MM.1S (cell line): ENCODE measurements at regions not wholly inside any gene's neighbourhood (a gene's known extent, or its start where the extent isn't known, plus 50 kb on each side); places are given as distances from the start of the nearest gene placed in this dataset.

Experiments used
- DNase-seq: peaks from one replicate; pipeline ENCODE4 v3.0.0-alpha.2; 2015
- H2AFZ ChIP-seq: fragments of 300-600 bp; sonication (generic); 2 replicates; pipeline ENCODE4 v1.6.0; 2016; ENCODE audit warnings: antibody characterized with exemption, low read length
- H3F3A ChIP-seq: fragments of 300-600 bp; sonication (generic); 2 replicates; pipeline ENCODE4 v1.6.1; 2016; ENCODE audit warnings: mild to moderate bottlenecking, antibody characterized with exemption, low read length, moderate library complexity, mixed read lengths; ENCODE audit not compliant: insufficient read depth
- H3K27ac ChIP-seq: fragments of 300-600 bp; sonication (generic); 2 replicates; pipeline ENCODE4 v1.5.1; 2016; ENCODE audit warnings: mild to moderate bottlenecking, low read length
- H3K27me3 ChIP-seq: fragments of 300-600 bp; sonication (generic); replicated peaks from 2 replicates; pipeline ENCODE4 v1.6.0; 2016; ENCODE audit warnings: low read length; ENCODE audit not compliant: insufficient read depth
- H3K36me3 ChIP-seq: fragments of 300-600 bp; sonication (generic); replicated peaks from 2 replicates; pipeline ENCODE4 v1.6.1; 2016; ENCODE audit warnings: mild to moderate bottlenecking, low read length, mixed read lengths; ENCODE audit not compliant: insufficient read depth
- H3K4me1 ChIP-seq: fragments of 300-600 bp; sonication (generic); 2 replicates; pipeline ENCODE4 v1.6.1; 2016; ENCODE audit warnings: low read length, mixed read lengths
- H3K4me2 ChIP-seq: fragments of 300-600 bp; sonication (generic); 2 replicates; pipeline ENCODE4 v1.6.0; 2016; ENCODE audit warnings: low read depth, low read length
- H3K4me3 ChIP-seq: fragments of 300-600 bp; sonication (generic); 2 replicates; pipeline ENCODE4 v1.5.1; 2016; ENCODE audit warnings: low read length, mixed read lengths
- H3K79me2 ChIP-seq: fragments of 300-600 bp; sonication (generic); 2 replicates; pipeline ENCODE4 v1.6.1; 2016; ENCODE audit warnings: mixed run types, low read length, mixed read lengths
- H3K9ac ChIP-seq: fragments of 300-600 bp; sonication (generic); 2 replicates; pipeline ENCODE4 v1.6.1; 2016; ENCODE audit warnings: low read length, mixed read lengths
- H3K9me2 ChIP-seq: fragments of 300-600 bp; sonication (generic); replicated peaks from 2 replicates; pipeline ENCODE4 v1.6.1; 2016; ENCODE audit warnings: mild to moderate bottlenecking, low read length, mixed read lengths; ENCODE audit not compliant: insufficient read depth
- H3K9me3 ChIP-seq: fragments of 300-600 bp; sonication (generic); replicated peaks from 2 replicates; pipeline ENCODE4 v1.6.1; 2016; ENCODE audit warnings: mild to moderate bottlenecking, low read length, mixed read lengths; ENCODE audit not compliant: insufficient read depth
- H4K20me1 ChIP-seq: fragments of 300-600 bp; sonication (generic); 2 replicates; pipeline ENCODE4 v1.6.1; 2016; ENCODE audit warnings: mild to moderate bottlenecking, low read length, moderate library complexity, mixed read lengths; ENCODE audit not compliant: insufficient read depth
- CTCF ChIP-seq: fragments of 300-600 bp; sonication (generic); IDR thresholded peaks from 2 replicates; pipeline ENCODE4 v1.5.1; 2016; ENCODE audit warnings: antibody characterized with exemption, low read length, mixed read lengths
- EZH2 ChIP-seq: fragments of 300-600 bp; sonication (generic); optimal IDR thresholded peaks from 2 replicates; pipeline ENCODE3; 2017; ENCODE audit warnings: low read depth, mild to moderate bottlenecking, antibody characterized with exemption, low read length, mixed read lengths
- EZH2phosphoT487 ChIP-seq: fragments of 300-600 bp; sonication (generic); IDR thresholded peaks from 2 replicates; pipeline ENCODE4 v1.6.1; 2018; ENCODE audit warnings: antibody characterized with exemption, low read length

DNA sequence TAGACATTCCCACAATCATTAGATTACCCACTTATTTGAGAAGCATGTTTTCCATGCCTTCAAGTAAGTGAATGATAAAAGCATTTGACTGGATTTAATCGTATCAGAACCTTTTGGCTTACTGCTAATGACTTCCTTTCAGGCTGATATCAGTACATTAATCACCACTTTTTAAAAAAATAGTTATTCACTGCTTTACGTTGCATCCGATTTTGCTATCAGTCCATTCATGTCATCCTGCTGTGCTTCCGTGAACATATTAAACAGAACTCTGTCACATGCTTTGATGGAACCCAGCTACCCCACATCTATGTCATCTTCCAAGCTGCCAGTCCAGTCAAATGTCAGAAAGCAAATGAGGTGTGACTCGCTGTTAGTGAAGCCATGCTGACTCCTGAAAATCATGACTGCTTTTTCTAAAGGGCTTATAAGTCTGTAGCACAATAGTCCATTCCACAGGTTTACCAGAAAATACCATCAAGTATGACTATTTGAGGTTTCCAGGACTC lies 440.9 kb downstream of the IRS2 start:
- Histone ChIP-seq H3K4me3 (no peak overlapping the region), H3K9ac (no peak overlapping the region), H2AFZ (no peak overlapping the region), H3K36me3 (no peaks in the 10 kb centered on the region), H3K9me3 (no peaks in the 10 kb centered on the region), H3K79me2 (no peaks in the 10 kb centered on the region), H4K20me1 (no peaks in the 10 kb centered on the region), H3K27me3 (no peaks in the 10 kb centered on the region), H3K9me2 (no peaks in the 10 kb centered on the region), H3F3A (no peaks in the 10 kb centered on the region), H3K27ac (no peak overlapping the region), H3K4me1 (no peaks in the 10 kb centered on the region), H3K4me2 (no peak overlapping the region)
- DNase-seq, result no peak
- TF ChIP-seq CTCF (no peak), EZH2 (no peak), EZH2phosphoT487 (no peak)

GRCh38 chr13:109344552-109345157 lies 441.7 kb downstream of the IRS2 start:
- Histone ChIP-seq H3K36me3 (no peaks in the 10 kb centered on the region), H3K4me2 (no peak overlapping the region), H4K20me1 (no peaks in the 10 kb centered on the region), H3K79me2 (no peaks in the 10 kb centered on the region), H3F3A (no peaks in the 10 kb centered on the region), H3K9me2 (no peaks in the 10 kb centered on the region), H3K9me3 (no peaks in the 10 kb centered on the region), H3K27me3 (no peaks in the 10 kb centered on the region), H3K27ac (no peak overlapping the region), H2AFZ (no peak overlapping the region), H3K4me1 (no peaks in the 10 kb centered on the region), H3K4me3 (no peak overlapping the region), H3K9ac (no peak overlapping the region)
- TF ChIP-seq CTCF, result no peak
- no peak for DNase-seq

- no peaks in the 10 kb centered on the region for H3K4me1 ChIP-seq
- no peaks in the 10 kb centered on the region for H3K79me2 ChIP-seq
- H3K4me2 ChIP-seq, result no peak overlapping the region
- no peaks in the 10 kb centered on the region for H4K20me1 ChIP-seq
- H2AFZ ChIP-seq, result no peak overlapping the region
- no peak overlapping the region for H3K27ac ChIP-seq
- H3F3A ChIP-seq, result peaks cover 5% of the 10 kb centered on the region; the same call in 1 of the 2 replicates
- no peaks in the 10 kb centered on the region for H3K27me3 ChIP-seq
- H3K9ac ChIP-seq, result no peak overlapping the region
- no peaks in the 10 kb centered on the region for H3K9me2 ChIP-seq
- no peak for DNase-seq
- H3K36me3 ChIP-seq, result no peaks in the 10 kb centered on the region
- TF ChIP-seq CTCF (no peak), EZH2 (no peak), EZH2phosphoT487 (no peak)
- H3K9me3 ChIP-seq, result no peaks in the 10 kb centered on the region
- H3K4me3 ChIP-seq, result no peak overlapping the region
Observed at GRCh38 chr13:109336730-109337129, 449.7 kb downstream of the IRS2 start.
